ENCODE measurements at regions not wholly inside any gene's neighbourhood (a gene's known extent, or its start where the extent isn't known, plus 50 kb on each side); places are given as distances from the start of the nearest gene placed in this dataset.

- no peak for DNase-seq
These were observed 200.1 kb upstream of the RNF32 start for GRCh38 chr7:156440456-156440855.

- no peak for DNase-seq
These were observed 202.6 kb upstream of the RNF32 start for GRCh38 chr7:156438011-156438410.

GRCh38 chr7:156437021-156437614, 203.5 kb upstream of the RNF32 start:
- DNase-seq: no peak

GRCh38 chr7:156435486-156436231, 204.9 kb upstream of the RNF32 start:
- DNase-seq: no peak

- DNase-seq: no peak
These were observed 205.9 kb upstream of the RNF32 start for GRCh38 chr7:156434706-156435105.

GRCh38 chr7:156432018-156432417, 208.6 kb upstream of the RNF32 start:
- DNase-seq: no peak

GRCh38 chr7:156430109-156430508, 210.5 kb upstream of the RNF32 start:
- no peak for DNase-seq

- DNase-seq: no peak
These were observed 211.1 kb upstream of the RNF32 start for GRCh38 chr7:156429514-156429913.

- DNase-seq: no peak
These were observed 216.7 kb upstream of the RNF32 start for GRCh38 chr7:156423876-156424275.

- no peak for DNase-seq
These were observed 220.1 kb upstream of the RNF32 start for GRCh38 chr7:156420496-156420895.

GRCh38 chr7:156419782-156420181, 220.8 kb upstream of the RNF32 start:
- DNase-seq: no peak

GRCh38 chr7:156402255-156402654, 238.3 kb upstream of the RNF32 start:
- no peak for DNase-seq

GRCh38 chr7:156401617-156402016, 239.0 kb upstream of the RNF32 start:
- no peak for DNase-seq

GRCh38 chr7:156400046-156400445, 240.5 kb upstream of the RNF32 start:
- no peak for DNase-seq

- no peak for DNase-seq
These were observed 243.3 kb upstream of the RNF32 start for GRCh38 chr7:156397249-156397648.

GRCh38 chr7:156389116-156389692, 251.4 kb upstream of the RNF32 start:
- DNase-seq: no peak

GRCh38 chr7:156386097-156386496, 254.5 kb upstream of the RNF32 start:
- DNase-seq: no peak

- no peak for DNase-seq
These were observed 255.9 kb upstream of the RNF32 start for GRCh38 chr7:156384706-156385105.

GRCh38 chr7:156383526-156383925, 257.0 kb upstream of the RNF32 start:
- no peak for DNase-seq

- DNase-seq: no peak
These were observed 260.3 kb upstream of the RNF32 start for GRCh38 chr7:156380261-156380660.

- no peak for DNase-seq
These were observed 261.1 kb upstream of the RNF32 start for GRCh38 chr7:156379324-156380070.

- DNase-seq: no peak
These were observed 261.8 kb upstream of the RNF32 start for GRCh38 chr7:156378806-156379205.

GRCh38 chr7:156376317-156376716, 264.3 kb upstream of the RNF32 start:
- no peak for DNase-seq

- DNase-seq: no peak
These were observed 266.2 kb upstream of the RNF32 start for GRCh38 chr7:156374335-156374734.

All from CD4-positive, alpha-beta T cell treated with Interleukin-1 beta for 1 hour (primary cell).